ENCODE measurements at regions not wholly inside any gene's neighbourhood (a gene's known extent, or its start where the extent isn't known, plus 50 kb on each side); places are given as distances from the start of the nearest gene placed in this dataset.

DNA sequence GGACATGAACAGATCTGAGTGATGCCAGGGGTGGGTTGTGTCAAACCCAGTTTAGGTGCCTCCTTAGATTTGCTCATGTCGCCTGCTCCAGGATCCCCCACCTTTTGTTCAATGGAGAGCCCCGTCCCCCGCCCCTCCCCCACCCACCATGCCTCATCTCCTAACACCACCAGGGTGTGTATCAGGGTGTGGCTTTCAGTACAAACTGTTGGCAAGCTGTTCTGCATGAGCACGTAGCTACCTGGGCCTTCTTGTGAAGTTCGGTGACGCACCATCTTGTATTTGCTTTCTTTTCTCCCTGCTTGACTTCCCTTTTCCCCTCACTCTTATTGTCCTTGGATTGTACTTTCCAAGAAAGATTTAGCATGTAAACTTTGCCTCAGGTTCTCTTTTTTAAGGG is 94.8 kb downstream of the EBNA1BP2 start:
- Mint-ChIP-seq H3K36me3 (ENCODE audit: insufficient read depth, unreplicated experiment) (no peaks in the 10 kb centered on the region), H3K9me3 (ENCODE audit: low read depth, unreplicated experiment) (no peaks in the 10 kb centered on the region), H3K4me3 (ENCODE audit: low read depth, unreplicated experiment) (no peak overlapping the region), H3K4me1 (ENCODE audit: low read depth, unreplicated experiment) (no peaks in the 10 kb centered on the region), H3K27ac (ENCODE audit: unreplicated experiment) (no peak overlapping the region), H3K27me3 (ENCODE audit: unreplicated experiment) (no peaks in the 10 kb centered on the region)
- CTCF ChIA-PET, result interaction anchor here (0.6 kb wide), 2 partner anchors 164 to 208 kb away, joined by 4 to 5 read pairs; partner anchors contain the start of gene C1orf210
- TF ChIP-seq, protein P1, sequence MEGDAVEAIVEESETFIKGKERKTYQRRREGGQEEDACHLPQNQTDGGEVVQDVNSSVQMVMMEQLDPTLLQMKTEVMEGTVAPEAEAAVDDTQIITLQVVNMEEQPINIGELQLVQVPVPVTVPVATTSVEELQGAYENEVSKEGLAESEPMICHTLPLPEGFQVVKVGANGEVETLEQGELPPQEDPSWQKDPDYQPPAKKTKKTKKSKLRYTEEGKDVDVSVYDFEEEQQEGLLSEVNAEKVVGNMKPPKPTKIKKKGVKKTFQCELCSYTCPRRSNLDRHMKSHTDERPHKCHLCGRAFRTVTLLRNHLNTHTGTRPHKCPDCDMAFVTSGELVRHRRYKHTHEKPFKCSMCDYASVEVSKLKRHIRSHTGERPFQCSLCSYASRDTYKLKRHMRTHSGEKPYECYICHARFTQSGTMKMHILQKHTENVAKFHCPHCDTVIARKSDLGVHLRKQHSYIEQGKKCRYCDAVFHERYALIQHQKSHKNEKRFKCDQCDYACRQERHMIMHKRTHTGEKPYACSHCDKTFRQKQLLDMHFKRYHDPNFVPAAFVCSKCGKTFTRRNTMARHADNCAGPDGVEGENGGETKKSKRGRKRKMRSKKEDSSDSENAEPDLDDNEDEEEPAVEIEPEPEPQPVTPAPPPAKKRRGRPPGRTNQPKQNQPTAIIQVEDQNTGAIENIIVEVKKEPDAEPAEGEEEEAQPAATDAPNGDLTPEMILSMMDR (IDR thresholded peaks at IDR 0.05; ENCODE audit: unreplicated experiment), result no peak
- intact Hi-C loops (cut with micrococcal nuclease; ENCODE audit: unreplicated experiment), result no loop called here
- no peak for DNase-seq
- no TSS peak for BruUV-seq (replicated peaks)

DNA sequence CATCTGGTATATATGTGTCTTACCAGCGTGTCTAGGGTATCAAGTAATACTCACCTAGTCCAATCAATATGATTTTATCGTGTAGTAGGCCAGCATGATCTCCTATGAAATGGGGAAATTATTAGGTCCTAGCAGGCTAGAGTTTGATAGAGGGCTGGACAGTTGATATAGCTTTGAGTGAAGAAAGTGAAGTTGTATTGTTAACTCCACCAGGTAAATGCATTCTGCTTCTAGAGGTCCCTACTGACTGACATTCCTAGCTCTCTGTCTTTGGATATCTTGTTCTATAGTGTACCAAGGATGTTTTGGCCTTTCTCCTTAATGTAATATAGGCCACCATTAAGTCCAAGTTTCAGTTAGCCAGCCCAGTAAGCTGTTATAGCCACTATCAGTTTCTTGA is 97.4 kb downstream of the EBNA1BP2 start:
- Mint-ChIP-seq H3K9me3 (ENCODE audit: low read depth, unreplicated experiment) (no peaks in the 10 kb centered on the region), H3K36me3 (ENCODE audit: insufficient read depth, unreplicated experiment) (no peaks in the 10 kb centered on the region), H3K4me3 (ENCODE audit: low read depth, unreplicated experiment) (no peak overlapping the region), H3K4me1 (ENCODE audit: low read depth, unreplicated experiment) (peaks cover 15% of the 10 kb centered on the region), H3K27me3 (ENCODE audit: unreplicated experiment) (no peaks in the 10 kb centered on the region), H3K27ac (ENCODE audit: unreplicated experiment) (no peak overlapping the region)
- no peak for DNase-seq
- no TSS peak for BruUV-seq (replicated peaks)
- CTCF ChIA-PET, result interaction anchor here (0.9 to 4.0 kb wide), 4 partner anchors 13 to 258 kb away, joined by 3 to 224 read pairs (median 4); no protein-coding TSS in a partner anchor
- TF ChIP-seq, protein P1 (IDR thresholded peaks at IDR 0.05; ENCODE audit: unreplicated experiment), result no peak
- intact Hi-C loops (cut with micrococcal nuclease; ENCODE audit: unreplicated experiment), result no loop called here

DNA sequence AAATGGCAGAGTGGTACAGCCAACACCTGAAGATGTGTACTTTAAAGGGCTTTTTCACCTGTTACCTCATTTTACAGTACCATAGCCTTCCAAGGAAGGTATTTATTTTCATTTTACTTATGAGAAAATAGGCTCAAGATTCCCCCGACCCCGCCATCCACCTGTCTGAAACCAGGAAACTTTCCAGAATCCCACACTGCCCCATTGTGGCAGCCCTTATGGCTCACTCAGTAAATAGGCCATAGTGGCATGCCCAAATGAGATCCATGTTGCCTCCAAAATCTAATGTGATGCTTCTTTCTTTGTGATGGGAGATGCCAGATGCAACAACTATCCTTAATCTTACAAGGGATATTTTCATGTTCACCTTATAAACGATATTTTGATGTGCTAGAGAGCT is 97.8 kb downstream of the EBNA1BP2 start:
- CTCF ChIA-PET, result interaction anchor here (0.7 to 4.0 kb wide), 22 partner anchors 8 to 340 kb away, joined by 3 to 224 read pairs (median 4); partner anchors contain the start of genes C1orf50, ERMAP, P3H1 and SVBP
- Mint-ChIP-seq H3K4me1 (ENCODE audit: low read depth, unreplicated experiment) (peaks cover 18% of the 10 kb centered on the region), H3K27ac (ENCODE audit: unreplicated experiment) (no peak overlapping the region), H3K36me3 (ENCODE audit: insufficient read depth, unreplicated experiment) (no peaks in the 10 kb centered on the region), H3K27me3 (ENCODE audit: unreplicated experiment) (no peaks in the 10 kb centered on the region), H3K4me3 (ENCODE audit: low read depth, unreplicated experiment) (no peak overlapping the region), H3K9me3 (ENCODE audit: low read depth, unreplicated experiment) (no peaks in the 10 kb centered on the region)
- DNase-seq, result peak; percentile 37
- intact Hi-C loops (cut with micrococcal nuclease; ENCODE audit: unreplicated experiment), result no loop called here
- TF ChIP-seq, protein P1 (IDR thresholded peaks at IDR 0.05; ENCODE audit: unreplicated experiment), result no peak
- no TSS peak for BruUV-seq (replicated peaks)

DNA sequence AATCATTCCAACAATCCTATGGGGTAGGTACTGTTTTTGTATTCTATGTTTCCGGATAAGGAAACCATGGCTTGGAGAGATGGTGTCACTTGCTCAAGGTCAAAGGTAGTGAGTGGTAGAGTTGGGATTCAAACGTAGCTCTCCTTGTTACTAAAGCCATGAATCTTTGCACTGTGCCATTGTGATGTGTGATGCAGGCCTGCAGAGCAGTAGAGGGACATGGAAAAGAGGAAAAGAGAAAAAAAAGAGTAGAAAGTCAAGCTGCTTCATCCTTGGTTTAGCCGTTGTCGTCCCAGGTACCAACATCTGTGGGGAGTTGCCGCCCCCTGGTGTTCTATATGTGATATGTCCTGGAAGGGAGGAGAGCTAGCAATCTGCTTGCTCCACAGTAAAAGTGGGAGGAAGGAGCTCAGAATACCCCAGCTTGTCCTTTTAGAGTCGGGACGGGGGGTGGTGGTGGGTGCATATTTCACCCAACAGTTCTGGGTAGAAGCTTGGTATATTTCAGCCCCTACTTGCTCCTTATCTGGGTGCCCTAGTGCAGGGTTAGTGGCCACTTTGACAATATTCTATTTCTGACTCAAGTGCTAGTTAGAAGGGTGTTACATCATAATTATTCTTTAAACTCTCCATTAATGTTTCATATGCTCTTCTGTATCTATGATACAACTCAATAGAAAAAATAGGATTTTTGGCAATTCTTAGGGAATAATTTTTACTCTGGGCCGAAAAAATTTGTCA is 98.4 kb downstream of the EBNA1BP2 start:
- CTCF ChIA-PET, result interaction anchor here (0.7 to 4.0 kb wide), 22 partner anchors 9 to 341 kb away, joined by 3 to 224 read pairs (median 4); partner anchors contain the start of genes C1orf50, ERMAP, P3H1 and SVBP
- peak; percentile 79 for DNase-seq
- intact Hi-C loops (cut with micrococcal nuclease; ENCODE audit: unreplicated experiment), result loop anchor here (1.0 kb wide), 1 partner anchor 160 kb away; no protein-coding TSS in a partner anchor
- H3K9me3 Mint-ChIP-seq (ENCODE audit: low read depth, unreplicated experiment), result no peaks in the 10 kb centered on the region
- H3K36me3 Mint-ChIP-seq (ENCODE audit: insufficient read depth, unreplicated experiment), result no peaks in the 10 kb centered on the region
- BruUV-seq (replicated peaks), result no TSS peak
- TF ChIP-seq, protein P1 (IDR thresholded peaks at IDR 0.05; ENCODE audit: unreplicated experiment), result peak; percentile 86
- H3K27ac Mint-ChIP-seq (ENCODE audit: unreplicated experiment), result no peak overlapping the region
- H3K27me3 Mint-ChIP-seq (ENCODE audit: unreplicated experiment), result no peaks in the 10 kb centered on the region
- no peak overlapping the region for H3K4me3 Mint-ChIP-seq (ENCODE audit: low read depth, unreplicated experiment)
- peaks cover 18% of the 10 kb centered on the region for H3K4me1 Mint-ChIP-seq (ENCODE audit: low read depth, unreplicated experiment)
